Activated CD4-positive, alpha-beta memory T cell treated with anti-CD3 and anti-CD28 coated beads for 36 hours (primary cell): ENCODE measurements at regions not wholly inside any gene's neighbourhood (a gene's known extent, or its start where the extent isn't known, plus 50 kb on each side); places are given as distances from the start of the nearest gene placed in this dataset.
"Not testable (repeated sequence)": the region's sequence is repeated elsewhere in the genome, so short reads cannot be mapped to it uniquely, and the experiment has no call there.

Experiments
- CTCF ChIA-PET: fragments of 350-600 bp; sonication (Branson Sonifier 250); formaldehyde crosslinking; loops from one replicate; lab custom pipeline; 2021; ENCODE audit warnings: antibody characterized with exemption, inconsistent platforms; lab: Charles Lee
- POLR2A ChIA-PET: fragments of 350-600 bp; sonication (Branson Sonifier 250); formaldehyde crosslinking; loops from one replicate; lab custom pipeline; 2021; ENCODE audit warnings: antibody characterized with exemption; lab: Charles Lee
- DNase-seq: peaks from one replicate; pipeline ENCODE4 v3.0.0-alpha.2; 2020
- H3K27ac Mint-ChIP-seq: one replicate; pipeline ENCODE4 v1.8.0; 2021; ENCODE audit warnings: mixed read lengths
- H3K27me3 Mint-ChIP-seq: one replicate; pipeline ENCODE4 v1.8.0; 2021; ENCODE audit warnings: mixed read lengths
- H3K36me3 Mint-ChIP-seq: one replicate; pipeline ENCODE4 v1.8.0; 2021; ENCODE audit warnings: mixed read lengths
- H3K4me1 Mint-ChIP-seq: one replicate; pipeline ENCODE4 v1.8.0; 2021; ENCODE audit warnings: low read depth, mixed read lengths
- H3K4me3 Mint-ChIP-seq: one replicate; pipeline ENCODE4 v1.8.0; 2021; ENCODE audit warnings: mild to moderate bottlenecking, mixed read lengths
- H3K9me3 Mint-ChIP-seq: one replicate; pipeline ENCODE4 v1.8.0; 2021; ENCODE audit warnings: mixed read lengths
- intact Hi-C: fragments of 100-400 bp; cut with micrococcal nuclease; formaldehyde crosslinking; loops from one replicate; pipeline ENCODE4 v1.15.1; 2023

- intact Hi-C loops, DNase-seq, H3K4me3 Mint-ChIP-seq, H3K9me3 Mint-ChIP-seq, H3K27me3 Mint-ChIP-seq, POLR2A ChIA-PET, H3K27ac Mint-ChIP-seq, CTCF ChIA-PET, H3K4me1 Mint-ChIP-seq, H3K36me3 Mint-ChIP-seq: not testable (repeated sequence)
These were observed 61.6 kb upstream of the IKBKE start for GRCh38 chr1:206408371-206409288.

GRCh38 chr1:206411321-206411720, 59.0 kb upstream of the IKBKE start:
- H3K4me1 Mint-ChIP-seq = no peaks in the 10 kb centered on the region
- H3K27me3 Mint-ChIP-seq = no peaks in the 10 kb centered on the region
- ChIA-PET POLR2A (no interaction called here), CTCF (no interaction called here)
- H3K9me3 Mint-ChIP-seq = no peaks in the 10 kb centered on the region
- DNase-seq = no peak
- H3K27ac Mint-ChIP-seq = no peak overlapping the region
- H3K36me3 Mint-ChIP-seq = peaks cover 4% of the 10 kb centered on the region
- intact Hi-C loops = no loop called here
- H3K4me3 Mint-ChIP-seq = no peak overlapping the region

GRCh38 chr1:206415942-206416341, 54.3 kb upstream of the IKBKE start:
- Mint-ChIP-seq H3K36me3 (peaks cover 15% of the 10 kb centered on the region), H3K4me3 (no peak overlapping the region)
- POLR2A ChIA-PET = no interaction called here

GRCh38 chr1:206417774-206418614, 52.3 kb upstream of the IKBKE start:
- no peaks in the 10 kb centered on the region for H3K9me3 Mint-ChIP-seq
- no peaks in the 10 kb centered on the region for H3K27me3 Mint-ChIP-seq
- ChIA-PET CTCF (interaction anchor here (0.9 kb wide), 1 partner anchor 44 kb away, joined by 3 read pairs; no protein-coding TSS in a partner anchor), POLR2A (interaction anchor here (0.6 kb wide), 1 partner anchor 611 kb away, joined by 5 read pairs; no protein-coding TSS in a partner anchor)
- no peak overlapping the region for H3K4me3 Mint-ChIP-seq
- no peak for DNase-seq
- no peak overlapping the region for H3K27ac Mint-ChIP-seq
- intact Hi-C loops = no loop called here
- H3K36me3 Mint-ChIP-seq = peaks cover 17% of the 10 kb centered on the region
- no peaks in the 10 kb centered on the region for H3K4me1 Mint-ChIP-seq

More at GRCh38 chr1:206415942-206416341, 54.3 kb upstream of the IKBKE start:
- Mint-ChIP-seq H3K4me1 (no peaks in the 10 kb centered on the region), H3K27me3 (no peaks in the 10 kb centered on the region), H3K9me3 (no peaks in the 10 kb centered on the region), H3K27ac (no peak overlapping the region)
- CTCF ChIA-PET = no interaction called here
- no peak for DNase-seq
- intact Hi-C loops = no loop called here

GRCh38 chr1:206419250-206419649, 51.0 kb upstream of the IKBKE start:
- H3K9me3 Mint-ChIP-seq = no peaks in the 10 kb centered on the region
- H3K4me1 Mint-ChIP-seq = no peaks in the 10 kb centered on the region
- POLR2A ChIA-PET = no interaction called here
- no peak for DNase-seq
- H3K27ac Mint-ChIP-seq = no peak overlapping the region
- CTCF ChIA-PET = no interaction called here
- H3K36me3 Mint-ChIP-seq = peaks cover 21% of the 10 kb centered on the region
- H3K27me3 Mint-ChIP-seq = no peaks in the 10 kb centered on the region
- H3K4me3 Mint-ChIP-seq = no peak overlapping the region
- intact Hi-C loops = no loop called here

- ChIA-PET CTCF (no interaction called here), POLR2A (no interaction called here)
- intact Hi-C loops = no loop called here
- no peak for DNase-seq
- Mint-ChIP-seq H3K36me3 (peaks cover 21% of the 10 kb centered on the region), H3K4me1 (no peaks in the 10 kb centered on the region), H3K27ac (no peak overlapping the region), H3K27me3 (no peaks in the 10 kb centered on the region), H3K4me3 (no peak overlapping the region), H3K9me3 (no peaks in the 10 kb centered on the region)
These were observed 50.5 kb upstream of the IKBKE start for GRCh38 chr1:206419783-206420182.

GRCh38 chr1:206420471-206420870, 49.8 kb upstream of the IKBKE start:
- intact Hi-C loops = no loop called here
- CTCF ChIA-PET = no interaction called here
- H3K4me1 Mint-ChIP-seq = no peaks in the 10 kb centered on the region

More at GRCh38 chr1:206420471-206420870, 49.8 kb upstream of the IKBKE start:
- POLR2A ChIA-PET = no interaction called here
- Mint-ChIP-seq H3K36me3 (peaks cover 21% of the 10 kb centered on the region), H3K4me3 (no peak overlapping the region), H3K9me3 (no peaks in the 10 kb centered on the region), H3K27me3 (no peaks in the 10 kb centered on the region), H3K27ac (no peak overlapping the region)
- no peak for DNase-seq
